Tibial nerve (tissue), 3 donors: ENCODE measurements at regions not wholly inside any gene's neighbourhood (a gene's known extent, or its start where the extent isn't known, plus 50 kb on each side); places are given as distances from the start of the nearest gene placed in this dataset.

Experiments
- POLR2A ChIP-seq, 2 donors: fragments of 450-650 bp; IDR thresholded peaks; one replicate each; pipeline ENCODE4 v1.6.1; 2017; ENCODE audit warnings: antibody characterized with exemption in 2 of 2, mild to moderate bottlenecking in 2 of 2, moderate library complexity in 2 of 2
- TF ChIP-seq, protein P1 (sequence below), 5 experiments: fragments of 200-600 bp in 3 of 5; fragments of 450-650 bp in 2 of 5; sonication (generic) in 3 of 5; IDR thresholded peaks; one replicate each; pipeline ENCODE4 v1.5.1; 2016 to 2019; ENCODE audit warnings: antibody characterized with exemption in 5 of 5, mild to moderate bottlenecking in 3 of 5, moderate library complexity in 2 of 5

GRCh38 chr6:130776287-130776925 is 50.8 kb upstream of the SMLR1 start:
- TF ChIP-seq, protein P1, sequence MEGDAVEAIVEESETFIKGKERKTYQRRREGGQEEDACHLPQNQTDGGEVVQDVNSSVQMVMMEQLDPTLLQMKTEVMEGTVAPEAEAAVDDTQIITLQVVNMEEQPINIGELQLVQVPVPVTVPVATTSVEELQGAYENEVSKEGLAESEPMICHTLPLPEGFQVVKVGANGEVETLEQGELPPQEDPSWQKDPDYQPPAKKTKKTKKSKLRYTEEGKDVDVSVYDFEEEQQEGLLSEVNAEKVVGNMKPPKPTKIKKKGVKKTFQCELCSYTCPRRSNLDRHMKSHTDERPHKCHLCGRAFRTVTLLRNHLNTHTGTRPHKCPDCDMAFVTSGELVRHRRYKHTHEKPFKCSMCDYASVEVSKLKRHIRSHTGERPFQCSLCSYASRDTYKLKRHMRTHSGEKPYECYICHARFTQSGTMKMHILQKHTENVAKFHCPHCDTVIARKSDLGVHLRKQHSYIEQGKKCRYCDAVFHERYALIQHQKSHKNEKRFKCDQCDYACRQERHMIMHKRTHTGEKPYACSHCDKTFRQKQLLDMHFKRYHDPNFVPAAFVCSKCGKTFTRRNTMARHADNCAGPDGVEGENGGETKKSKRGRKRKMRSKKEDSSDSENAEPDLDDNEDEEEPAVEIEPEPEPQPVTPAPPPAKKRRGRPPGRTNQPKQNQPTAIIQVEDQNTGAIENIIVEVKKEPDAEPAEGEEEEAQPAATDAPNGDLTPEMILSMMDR (IDR thresholded peaks at IDR 0.05), result no peak
- TF ChIP-seq POLR2A (IDR thresholded peaks at IDR 0.05), result no peak
